H1 (cell line): ENCODE measurements at regions not wholly inside any gene's neighbourhood (a gene's known extent, or its start where the extent isn't known, plus 50 kb on each side); places are given as distances from the start of the nearest gene placed in this dataset.

Source experiments
- CTCF ChIA-PET: fragments of 300-600 bp; sonication (Branson Sonifier 250); formaldehyde crosslinking; loops from one replicate; lab custom pipeline; 2021; ENCODE audit not compliant: partially characterized antibody; lab: Charles Lee
- POLR2A ChIA-PET: fragments of 300-600 bp; sonication (Branson Sonifier 250); formaldehyde crosslinking; loops from one replicate; lab custom pipeline; 2021; ENCODE audit warnings: inconsistent platforms; ENCODE audit not compliant: partially characterized antibody; lab: Charles Lee
- DNase-seq, 2 experiments: peaks; one replicate each; pipeline versions ENCODE4 v3.0.0 to v3.0.0-alpha.2; 2010 to 2022; ENCODE audit warnings: low spot score in 2 of 2, low read depth in 1 of 2, mixed read lengths in 1 of 2
- FAIRE-seq: peaks from 2 replicates; lab custom pipeline; 2011; peaks lifted over from hg19 to GRCh38; lab: Jason Lieb, UNC
- H2AFZ ChIP-seq: 2 replicates; pipeline ENCODE4 v1.8.1; 2012; ENCODE audit warnings: low read length, inconsistent platforms
- H2AK5ac ChIP-seq: 2 replicates; pipeline ENCODE4 v1.6.1; 2013; ENCODE audit warnings: low read depth, low read length
- H2BK120ac ChIP-seq: replicated peaks from 2 replicates; pipeline ENCODE3; 2013; ENCODE audit warnings: low read depth, low read length, inconsistent platforms
- H2BK12ac ChIP-seq: 2 replicates; pipeline ENCODE4 v1.6.1; 2013; ENCODE audit warnings: low read depth, low read length
- H2BK15ac ChIP-seq: 2 replicates; pipeline ENCODE4 v1.6.1; 2013; ENCODE audit warnings: low read length
- H2BK20ac ChIP-seq: 2 replicates; pipeline ENCODE4 v1.6.1; 2013; ENCODE audit warnings: low read length
- H2BK5ac ChIP-seq: 2 replicates; pipeline ENCODE4 v1.6.1; 2013; ENCODE audit warnings: low read depth, low read length
- H3K14ac ChIP-seq: 2 replicates; pipeline ENCODE4 v1.6.1; 2013; ENCODE audit warnings: inconsistent platforms; ENCODE audit not compliant: insufficient read length
- H3K18ac ChIP-seq: 2 replicates; pipeline ENCODE4 v1.6.1; 2013; ENCODE audit warnings: low read length; ENCODE audit errors: extremely low read depth
- H3K23ac ChIP-seq: 2 replicates; pipeline ENCODE4 v1.6.1; 2013; ENCODE audit warnings: inconsistent platforms; ENCODE audit not compliant: insufficient read length
- H3K23me2 ChIP-seq: 2 replicates; pipeline ENCODE4 v1.6.1; 2013; ENCODE audit warnings: low read depth, low read length
- H3K27ac ChIP-seq: 2 replicates; pipeline ENCODE4 v1.6.1; 2011; ENCODE audit warnings: low read depth, low read length, inconsistent platforms
- H3K27me3 ChIP-seq, 4 experiments: replicated peaks in 1 of 4; 1 replicate in 1 of 4; 2 replicates in 3 of 4; pipeline versions ENCODE4 v1.6.1 to v1.8.1; 2011 to 2013; ENCODE audit warnings: low read length in 3 of 4, mild to moderate bottlenecking in 3 of 4, inconsistent platforms in 2 of 4, mixed read lengths in 2 of 4, moderate library complexity in 1 of 4; ENCODE audit not compliant: control insufficient read depth in 3 of 4, insufficient read depth in 3 of 4; ENCODE audit errors: extremely low read depth in 1 of 4
- H3K36me3 ChIP-seq, 4 experiments: 2 replicates each; pipeline versions ENCODE4 v1.6.1 to v1.8.1; 2011 to 2013; ENCODE audit warnings: mild to moderate bottlenecking in 4 of 4, low read length in 3 of 4, moderate library complexity in 2 of 4, control low read depth in 1 of 4, inconsistent platforms in 1 of 4; ENCODE audit not compliant: insufficient read depth in 4 of 4, control insufficient read depth in 2 of 4
- H3K4ac ChIP-seq: replicated peaks from 2 replicates; pipeline ENCODE3; 2013; ENCODE audit warnings: low read length, low read depth, mixed read lengths, inconsistent platforms; ENCODE audit not compliant: insufficient read length
- H3K4me1 ChIP-seq, 4 experiments: replicated peaks in 1 of 4; 1 replicate in 1 of 4; 2 replicates in 3 of 4; pipeline versions ENCODE4 v1.6.1 to v1.8.1; 2011 to 2013; ENCODE audit warnings: low read length in 3 of 4, inconsistent platforms in 2 of 4, mixed read lengths in 1 of 4; ENCODE audit not compliant: insufficient read depth in 4 of 4, control insufficient read depth in 3 of 4
- H3K4me2 ChIP-seq, 2 experiments: 2 replicates each; pipeline versions ENCODE4 v1.6.1 to v1.8.1; 2011 to 2013; ENCODE audit warnings: low read depth in 2 of 2, low read length in 2 of 2, control low read depth in 1 of 2, inconsistent platforms in 1 of 2, mild to moderate bottlenecking in 1 of 2; ENCODE audit not compliant: insufficient read depth in 1 of 2
- H3K4me3 ChIP-seq, 4 experiments: fragments of 200-600, 300-600 bp in 1 of 4; sonication (generic), shearing (Covaris generic), sonication (Bioruptor Twin) in 1 of 4; 2 replicates each; pipeline versions ENCODE4 v1.5.1 to v1.8.1; 2011 to 2016; ENCODE audit warnings: low read length in 4 of 4, low read depth in 3 of 4, control low read depth in 2 of 4, inconsistent platforms in 2 of 4, mild to moderate bottlenecking in 2 of 4, mixed read lengths in 1 of 4, moderate library complexity in 1 of 4; ENCODE audit not compliant: insufficient read depth in 2 of 4; ENCODE audit errors: extremely low read depth in 1 of 4
- H3K56ac ChIP-seq: replicated peaks from 2 replicates; pipeline ENCODE3; 2013; ENCODE audit warnings: low read depth, mild to moderate bottlenecking, mixed read lengths, low read length, inconsistent platforms; ENCODE audit not compliant: insufficient read length
- H3K79me1 ChIP-seq: 2 replicates; pipeline ENCODE4 v1.6.1; 2013; ENCODE audit warnings: low read depth, low read length, control low read depth
- H3K79me2 ChIP-seq, 2 experiments: 2 replicates each; pipeline versions ENCODE4 v1.6.1 to v1.8.1; 2012 to 2013; ENCODE audit warnings: low read length in 2 of 2, mild to moderate bottlenecking in 2 of 2, inconsistent platforms in 1 of 2; ENCODE audit not compliant: insufficient read depth in 2 of 2, control insufficient read depth in 1 of 2
- H3K9ac ChIP-seq, 4 experiments: replicated peaks in 1 of 4; 1 replicate in 1 of 4; 2 replicates in 3 of 4; pipeline versions ENCODE4 v1.6.1 to v1.8.1; 2011 to 2013; ENCODE audit warnings: low read depth in 3 of 4, low read length in 3 of 4, control low read depth in 2 of 4, mild to moderate bottlenecking in 2 of 4, moderate library complexity in 2 of 4, inconsistent platforms in 1 of 4; ENCODE audit errors: extremely low read depth in 1 of 4
- H3K9me3 ChIP-seq, 2 experiments: 2 replicates each; pipeline versions ENCODE4 v1.6.1 to v1.8.1; 2012 to 2013; ENCODE audit warnings: mild to moderate bottlenecking in 2 of 2, moderate library complexity in 2 of 2, control low read depth in 1 of 2, inconsistent platforms in 1 of 2, low read depth in 1 of 2, low read length in 1 of 2, mixed read lengths in 1 of 2; ENCODE audit not compliant: insufficient read depth in 2 of 2
- H4K20me1 ChIP-seq, 2 experiments: replicated peaks in 1 of 2; 2 replicates each; pipeline versions ENCODE3 to v1.8.1; 2011 to 2013; ENCODE audit warnings: inconsistent platforms in 2 of 2, low read length in 2 of 2, mild to moderate bottlenecking in 1 of 2; ENCODE audit not compliant: insufficient read depth in 2 of 2, control insufficient read depth in 1 of 2
- H4K5ac ChIP-seq: 2 replicates; pipeline ENCODE4 v1.6.1; 2013; ENCODE audit warnings: low read length, low read depth, mixed read lengths, inconsistent platforms; ENCODE audit not compliant: insufficient read length
- H4K8ac ChIP-seq: 2 replicates; pipeline ENCODE4 v1.8.0; 2013; ENCODE audit warnings: mild to moderate bottlenecking, moderate library complexity, low read length, inconsistent platforms; ENCODE audit not compliant: insufficient read depth; ENCODE audit errors: extremely low read depth
- H4K91ac ChIP-seq: replicated peaks from 2 replicates; pipeline ENCODE3; 2013; ENCODE audit warnings: low read length, mixed read lengths, inconsistent platforms; ENCODE audit not compliant: insufficient read length
- BRCA1 ChIP-seq: IDR thresholded peaks from 2 replicates; pipeline ENCODE4 v1.6.1; 2012; ENCODE audit warnings: low read depth, low read length, improper control_type of control experiment
- EGR1 ChIP-seq: IDR thresholded peaks from 2 replicates; pipeline ENCODE4 v1.6.1; 2011; ENCODE audit warnings: low read depth, low read length, borderline replicate concordance
- EZH2 ChIP-seq: fragments of 200-600 bp; sonication (generic); IDR thresholded peaks from 2 replicates; pipeline ENCODE4 v1.7.1; 2012; ENCODE audit warnings: low read depth, mild to moderate bottlenecking, moderate library complexity, low read length, inconsistent platforms; ENCODE audit not compliant: severe bottlenecking
- HDAC2 ChIP-seq, 2 experiments: fragments of 300-600 bp in 1 of 2; sonication (generic) in 1 of 2; IDR thresholded peaks; 2 replicates each; pipeline ENCODE4 v1.6.1; 2011 to 2012; ENCODE audit warnings: low read depth in 2 of 2, low read length in 2 of 2, mild to moderate bottlenecking in 2 of 2, moderate library complexity in 2 of 2, borderline replicate concordance in 1 of 2, inconsistent platforms in 1 of 2
- HDAC6 ChIP-seq: IDR thresholded peaks from one replicate; pipeline ENCODE4 v1.7.1; 2012; ENCODE audit warnings: low read depth, mild to moderate bottlenecking, inconsistent platforms, low read length, moderate library complexity
- MAFK ChIP-seq: IDR thresholded peaks from 2 replicates; pipeline ENCODE4 v1.6.1; 2012; ENCODE audit warnings: low read depth, mild to moderate bottlenecking, improper control_type of control experiment, low read length
- NANOG ChIP-seq: IDR thresholded peaks from 2 replicates; pipeline ENCODE4 v1.6.1; 2011; ENCODE audit warnings: low read length, low read depth, mild to moderate bottlenecking, inconsistent platforms; ENCODE audit not compliant: insufficient read depth, poor library complexity, severe bottlenecking
- POLR2A ChIP-seq, 2 experiments: IDR thresholded peaks; 1 replicate in 1 of 2; 2 replicates in 1 of 2; pipeline ENCODE4 v1.6.1; 2011; ENCODE audit warnings: low read depth in 2 of 2, low read length in 2 of 2, mild to moderate bottlenecking in 2 of 2; ENCODE audit errors: control extremely low read depth in 1 of 2
- POLR2AphosphoS5 ChIP-seq: IDR thresholded peaks from 2 replicates; pipeline ENCODE4 v1.6.1; 2011; ENCODE audit warnings: low read depth, low read length
- SIX5 ChIP-seq: IDR thresholded peaks from 2 replicates; pipeline ENCODE4 v1.6.1; 2011; ENCODE audit warnings: mild to moderate bottlenecking, low read depth, low read length
- SP1 ChIP-seq: IDR thresholded peaks from 2 replicates; pipeline ENCODE4 v1.6.1; 2011; ENCODE audit warnings: low read depth, low read length
- TCF12 ChIP-seq: IDR thresholded peaks from 2 replicates; pipeline ENCODE4 v1.6.1; 2011; ENCODE audit warnings: low read depth, mild to moderate bottlenecking, low read length
- YY1 ChIP-seq: IDR thresholded peaks from 2 replicates; pipeline ENCODE4 v1.6.1; 2011; ENCODE audit warnings: low read depth, mild to moderate bottlenecking, low read length

GRCh38 chr4:72820107-72820506 lies 249.4 kb downstream of the COX18 start:
- no peak for FAIRE-seq
- Histone ChIP-seq H2BK15ac (no peak overlapping the region), H3K18ac (no peak overlapping the region), H3K56ac (no peak overlapping the region), H3K9me3 (no peaks in the 10 kb centered on the region), H3K9ac (no peak overlapping the region), H3K27me3 (no peaks in the 10 kb centered on the region), H3K14ac (no peak overlapping the region), H3K4ac (no peak overlapping the region), H3K79me1 (no peaks in the 10 kb centered on the region), H2BK120ac (no peak overlapping the region), H2AK5ac (no peak overlapping the region), H4K20me1 (no peaks in the 10 kb centered on the region), H3K4me3 (no peak overlapping the region), H3K23me2 (no peaks in the 10 kb centered on the region), H3K4me1 (no peaks in the 10 kb centered on the region), H2AFZ (no peak overlapping the region), H2BK20ac (no peak overlapping the region), H2BK12ac (no peak overlapping the region), H3K36me3 (no peaks in the 10 kb centered on the region), H3K4me2 (no peak overlapping the region), H4K5ac (no peak overlapping the region), H4K8ac (no peak overlapping the region), H4K91ac (no peak overlapping the region), H3K79me2 (no peaks in the 10 kb centered on the region), H3K23ac (no peak overlapping the region), H2BK5ac (no peak overlapping the region), H3K27ac (no peak overlapping the region)
- ChIA-PET POLR2A (no interaction called here), CTCF (interaction anchor here (0.9 kb wide), 1 partner anchor 44 kb away, joined by 3 read pairs; no protein-coding TSS in a partner anchor)
- TF ChIP-seq BRCA1 (no peak), POLR2A (IDR thresholded peaks at IDR 0.05; ENCODE audit: control extremely low read depth in 1 of 2, low read depth in 2 of 2, low read length in 2 of 2) (no peak), SP1 (no peak), YY1 (no peak), TCF12 (no peak), MAFK (no peak), SIX5 (no peak), HDAC6 (no peak), NANOG (no peak), EGR1 (no peak), HDAC2 (IDR thresholded peaks at IDR 0.05; ENCODE audit: borderline replicate concordance in 1 of 2, low read depth in 2 of 2, low read length in 2 of 2) (no peak), POLR2AphosphoS5 (no peak), EZH2 (no peak)
- DNase-seq = no peak
